ENCODE measurements at regions not wholly inside any gene's neighbourhood (a gene's known extent, or its start where the extent isn't known, plus 50 kb on each side); places are given as distances from the start of the nearest gene placed in this dataset.

DNA sequence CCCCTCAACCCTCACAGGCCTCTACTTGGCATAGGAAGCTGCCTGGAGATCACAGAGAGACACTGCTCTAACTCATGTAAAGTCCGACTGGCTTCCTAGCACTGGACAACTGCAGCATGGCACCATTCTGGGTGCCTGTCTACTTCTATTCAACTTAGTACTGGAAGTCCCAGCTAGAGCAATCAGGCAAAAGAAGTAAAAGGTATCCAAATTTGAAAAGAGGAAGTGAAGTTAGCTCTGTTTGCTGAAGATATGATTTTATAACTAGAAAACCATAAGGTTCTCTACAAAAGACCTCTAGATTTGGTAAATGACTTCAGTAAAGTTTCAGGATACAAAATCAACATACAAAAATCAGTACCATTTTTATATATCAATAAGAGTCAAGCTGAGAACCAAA, 1017.6 kb downstream of the PCDH9 start:
- TF ChIP-seq BHLHE40 (IDR thresholded peaks at IDR 0.05; ENCODE audit: borderline replicate concordance) = no peak
- no peak for TF ChIP-seq CTBP1 (IDR thresholded peaks at IDR 0.05; ENCODE audit: borderline replicate concordance)
- TF ChIP-seq, protein P1, sequence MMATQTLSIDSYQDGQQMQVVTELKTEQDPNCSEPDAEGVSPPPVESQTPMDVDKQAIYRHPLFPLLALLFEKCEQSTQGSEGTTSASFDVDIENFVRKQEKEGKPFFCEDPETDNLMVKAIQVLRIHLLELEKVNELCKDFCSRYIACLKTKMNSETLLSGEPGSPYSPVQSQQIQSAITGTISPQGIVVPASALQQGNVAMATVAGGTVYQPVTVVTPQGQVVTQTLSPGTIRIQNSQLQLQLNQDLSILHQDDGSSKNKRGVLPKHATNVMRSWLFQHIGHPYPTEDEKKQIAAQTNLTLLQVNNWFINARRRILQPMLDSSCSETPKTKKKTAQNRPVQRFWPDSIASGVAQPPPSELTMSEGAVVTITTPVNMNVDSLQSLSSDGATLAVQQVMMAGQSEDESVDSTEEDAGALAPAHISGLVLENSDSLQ (IDR thresholded peaks at IDR 0.05) = no peak
- no peak for TF ChIP-seq ELF4 (IDR thresholded peaks at IDR 0.05)
- TF ChIP-seq SP1 (IDR thresholded peaks at IDR 0.05) = no peak
- no peak for TF ChIP-seq NFRKB (IDR thresholded peaks at IDR 0.05)

Data from HEK293T (cell line).